GM18502 (cell line): ENCODE measurements at regions not wholly inside any gene's neighbourhood (a gene's known extent, or its start where the extent isn't known, plus 50 kb on each side); places are given as distances from the start of the nearest gene placed in this dataset.

Source experiments
- ATAC-seq: cut with Tn5 transposase; IDR thresholded peaks from one replicate; pipeline ENCODE4 v1.9.1; 2021; ENCODE audit warnings: mild to moderate bottlenecking; ENCODE audit not compliant: unreplicated experiment, poor library complexity

DNA sequence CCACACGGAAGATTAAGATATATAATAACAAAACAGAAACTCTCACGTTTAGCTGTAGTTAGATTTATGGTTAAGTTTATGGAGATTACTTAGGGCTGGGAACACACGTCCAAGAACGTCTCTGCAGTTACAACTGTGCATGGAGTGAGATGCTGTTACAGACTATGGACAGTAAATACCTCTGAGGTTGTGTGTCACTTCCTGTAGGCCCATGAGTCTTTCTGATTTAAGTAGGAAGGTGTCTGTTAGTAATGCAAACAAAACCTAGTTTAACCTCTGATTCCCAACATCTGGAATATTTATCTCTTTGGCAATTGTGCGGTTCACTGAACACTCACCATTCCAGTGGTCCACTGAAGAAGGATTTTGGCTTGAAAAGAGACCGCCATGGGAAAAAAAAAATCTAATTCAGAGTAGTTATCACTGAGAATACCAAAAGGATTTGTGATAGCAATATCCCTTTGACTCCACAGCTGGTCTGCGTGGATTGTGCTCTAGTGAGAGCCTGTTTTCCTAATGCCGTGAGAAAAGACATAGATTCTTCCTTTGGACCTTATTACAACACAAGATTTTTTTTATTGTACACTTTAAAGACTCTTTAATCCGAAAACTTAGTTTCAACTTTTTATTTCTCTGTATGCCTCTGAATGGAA lies 478.2 kb upstream of the CITED2 start:
- no peak for ATAC-seq

DNA sequence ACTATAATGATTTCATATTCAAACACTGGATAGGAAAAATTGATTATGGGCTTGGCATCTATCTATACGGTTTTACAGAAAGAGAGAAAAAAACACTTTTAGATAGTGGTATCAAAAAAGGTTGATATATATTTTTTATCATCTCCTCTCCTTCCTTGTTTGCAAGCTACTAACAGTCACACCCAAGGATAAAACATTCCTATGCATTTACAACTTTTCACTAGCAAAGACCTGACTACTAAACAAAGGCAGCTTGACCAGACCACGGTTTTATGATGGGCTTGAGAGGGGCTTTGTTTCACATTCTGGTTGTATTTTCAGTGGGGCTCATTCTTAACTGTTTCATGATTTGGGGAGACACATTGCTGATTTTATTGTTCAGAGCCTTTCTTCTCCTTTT lies 477.6 kb upstream of the CITED2 start:
- no peak for ATAC-seq

DNA sequence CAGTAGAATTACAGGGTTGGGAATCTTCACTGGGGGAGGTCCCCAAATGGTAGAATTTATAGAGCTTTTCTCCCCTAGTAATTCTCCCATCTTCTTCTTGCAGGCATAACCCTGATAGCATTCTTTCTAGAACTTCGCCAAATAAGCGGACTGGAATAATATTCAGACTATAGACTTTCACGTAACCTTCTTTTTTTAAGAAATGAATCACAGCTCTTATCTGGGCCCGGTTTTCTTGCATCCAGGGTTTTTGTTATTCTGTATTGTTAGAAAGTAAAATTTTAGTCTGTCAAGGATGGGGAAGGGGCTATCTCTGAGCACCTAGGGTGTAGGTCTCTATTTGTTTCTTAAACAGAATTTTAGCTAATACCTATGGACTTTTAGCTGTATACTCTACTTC lies 476.8 kb upstream of the CITED2 start:
- no peak for ATAC-seq

DNA sequence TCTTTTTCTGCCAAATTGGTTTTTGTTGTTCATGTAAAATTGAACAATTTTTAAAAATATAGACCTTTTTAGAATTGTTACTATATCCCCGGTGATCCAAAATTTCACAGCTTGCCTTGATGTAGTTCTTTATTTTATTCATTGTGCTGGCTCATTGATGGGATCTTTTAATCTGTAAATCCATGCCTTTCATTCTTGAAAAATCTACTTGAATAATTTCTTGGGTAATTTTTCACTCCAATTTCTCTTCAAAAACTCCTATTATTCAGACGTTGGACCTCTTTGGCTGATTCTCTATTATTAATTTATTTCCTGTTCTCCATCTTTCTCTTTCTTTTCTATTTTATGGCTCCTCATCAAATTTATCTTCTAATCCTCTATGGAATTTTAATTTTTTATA lies 476.1 kb upstream of the CITED2 start:
- ATAC-seq: no peak

DNA sequence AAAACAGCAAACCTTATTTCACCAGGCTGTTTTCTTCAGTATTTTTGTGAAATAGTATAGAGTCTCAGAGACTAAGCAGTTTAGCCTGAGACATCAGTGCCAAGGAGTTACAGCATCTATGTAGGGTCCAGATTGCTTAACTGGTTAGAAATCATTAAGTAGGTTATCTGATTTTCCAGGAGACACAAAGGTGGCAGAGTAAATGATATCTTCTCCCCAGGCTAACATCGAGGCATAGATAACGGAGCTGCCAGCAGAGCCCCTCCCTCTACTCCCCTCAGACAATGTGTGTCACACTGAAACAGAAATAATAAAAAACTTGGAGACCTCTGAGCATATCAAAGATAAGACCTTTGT lies 473.0 kb upstream of the CITED2 start:
- no peak for ATAC-seq

DNA sequence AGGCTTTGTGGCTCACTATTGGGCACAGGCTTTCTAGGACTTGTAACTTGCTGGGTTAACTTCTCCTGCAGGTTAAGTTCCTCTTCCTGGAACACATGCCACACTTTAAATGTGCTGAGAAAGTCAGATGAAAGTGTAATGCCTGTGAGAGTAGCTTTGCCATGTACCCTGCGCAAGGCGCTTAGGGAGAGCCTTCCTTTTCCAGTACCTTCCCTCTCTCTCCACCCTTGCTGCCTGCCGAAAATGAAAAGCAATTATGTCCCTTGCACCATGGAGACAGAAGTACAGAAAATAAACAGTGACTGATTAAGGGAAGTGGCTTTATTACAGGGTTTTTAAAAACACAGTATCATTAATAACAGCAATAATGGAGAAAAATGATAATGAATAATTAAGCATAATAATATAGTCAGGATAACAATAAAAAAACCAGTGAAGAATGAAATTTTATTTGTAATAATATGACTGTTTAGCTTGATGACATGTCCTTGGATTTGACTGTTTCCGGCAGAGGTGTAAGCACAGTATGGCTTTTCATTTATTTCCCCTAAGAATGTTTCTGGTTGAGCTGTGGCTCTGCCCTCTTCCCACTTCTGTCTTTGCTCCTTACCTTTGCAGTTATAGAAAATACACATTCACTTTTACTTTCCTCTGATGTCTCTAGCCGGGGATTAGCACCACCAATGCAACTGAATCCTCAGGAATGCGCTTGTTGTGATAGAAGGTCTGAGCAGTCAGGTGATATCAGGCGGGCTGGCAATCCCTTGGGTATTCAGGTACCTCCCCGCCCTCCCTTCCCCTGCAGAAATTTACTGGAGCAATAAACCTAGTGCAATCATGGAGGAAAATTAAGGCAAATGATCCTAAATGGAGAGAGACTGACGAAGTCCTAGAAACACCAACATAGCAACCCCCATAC lies 472.3 kb upstream of the CITED2 start:
- no peak for ATAC-seq

DNA sequence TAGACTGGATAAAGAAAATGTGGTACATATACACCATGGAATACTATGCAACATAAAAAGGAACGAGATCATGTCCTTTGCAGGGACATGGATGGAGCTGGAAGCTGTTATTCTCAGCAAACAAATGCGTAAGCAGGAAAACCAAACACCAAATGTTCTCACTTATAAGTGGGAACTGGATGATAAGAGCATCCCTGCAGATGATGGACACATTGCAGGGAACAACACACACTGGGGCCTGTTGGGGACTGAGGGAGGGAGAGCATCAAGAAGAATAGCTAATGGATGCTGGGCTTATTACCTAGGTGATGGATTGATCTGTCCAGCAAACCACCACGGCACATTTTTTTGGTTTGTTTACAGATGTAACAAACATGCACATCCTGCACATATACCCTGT lies 470.5 kb upstream of the CITED2 start:
- no peak for ATAC-seq

DNA sequence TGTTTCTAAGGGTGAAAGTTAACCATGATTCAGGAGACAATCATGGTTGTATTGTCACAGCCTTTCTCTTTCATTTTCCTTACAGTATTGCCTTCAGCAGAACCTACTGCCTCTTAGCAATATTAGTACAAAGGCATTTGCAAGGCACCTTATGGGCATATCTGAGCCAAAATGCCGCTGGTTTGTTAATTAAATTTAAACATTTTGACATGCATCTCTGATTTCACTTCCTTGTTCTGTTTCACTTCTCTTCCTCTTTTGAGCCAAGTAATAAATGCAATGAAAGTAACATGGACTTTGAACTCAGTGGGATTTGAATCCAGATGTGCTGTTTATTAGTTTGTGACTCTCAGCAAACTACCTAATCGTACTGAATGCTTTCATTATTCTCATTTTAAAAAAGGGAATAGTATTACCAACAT lies 467.4 kb upstream of the CITED2 start:
- ATAC-seq: peak; percentile 87

DNA sequence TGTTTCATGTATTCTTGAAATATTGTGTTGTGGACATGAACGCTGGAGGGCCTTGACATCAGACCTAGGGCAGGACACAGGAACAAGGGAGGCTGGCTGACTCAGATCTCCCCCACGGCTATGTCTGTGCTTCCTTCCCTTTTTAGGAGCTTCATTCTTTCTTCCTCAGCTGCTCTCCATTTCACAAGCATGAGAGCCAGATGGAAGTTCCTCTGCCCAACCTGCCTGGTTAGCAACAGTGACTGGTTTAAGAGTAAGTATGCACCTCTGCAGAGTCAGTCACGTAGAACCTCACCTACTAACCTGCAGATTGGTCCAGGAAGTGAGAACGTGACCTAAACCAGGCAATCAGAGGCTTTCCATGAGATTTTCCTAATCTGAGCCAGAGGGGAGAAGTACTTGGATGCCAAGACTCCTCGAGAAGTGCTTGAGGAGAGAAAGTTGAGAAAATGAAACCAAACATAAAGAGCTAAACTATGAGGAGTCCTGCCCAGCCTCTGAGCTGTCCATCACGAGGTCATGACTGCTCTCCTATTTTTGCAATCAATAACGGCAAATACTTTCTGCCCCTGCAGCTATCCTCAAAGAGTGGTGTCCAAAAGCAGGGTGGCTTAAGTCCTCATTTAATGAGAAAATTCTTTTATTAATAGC lies 465.2 kb upstream of the CITED2 start:
- ATAC-seq: no peak

DNA sequence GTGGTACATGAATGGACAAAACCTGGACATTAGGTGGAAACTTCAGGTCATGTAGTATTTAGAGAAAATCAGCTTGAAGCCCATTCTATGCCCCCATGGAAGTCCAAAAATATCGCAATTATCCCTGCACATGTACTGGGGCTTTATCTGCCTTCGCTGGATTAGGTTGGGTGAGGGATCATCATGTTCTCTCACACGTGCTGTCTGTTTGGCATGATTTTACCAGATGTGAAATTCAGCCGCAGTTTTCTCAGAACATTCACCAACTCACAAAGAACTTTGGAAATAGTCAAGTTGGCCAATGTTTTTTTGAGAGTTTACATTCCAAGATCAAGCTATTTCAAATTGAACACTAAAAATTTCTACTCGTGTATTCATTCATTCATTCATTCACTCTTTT lies 459.8 kb upstream of the CITED2 start:
- ATAC-seq: no peak

DNA sequence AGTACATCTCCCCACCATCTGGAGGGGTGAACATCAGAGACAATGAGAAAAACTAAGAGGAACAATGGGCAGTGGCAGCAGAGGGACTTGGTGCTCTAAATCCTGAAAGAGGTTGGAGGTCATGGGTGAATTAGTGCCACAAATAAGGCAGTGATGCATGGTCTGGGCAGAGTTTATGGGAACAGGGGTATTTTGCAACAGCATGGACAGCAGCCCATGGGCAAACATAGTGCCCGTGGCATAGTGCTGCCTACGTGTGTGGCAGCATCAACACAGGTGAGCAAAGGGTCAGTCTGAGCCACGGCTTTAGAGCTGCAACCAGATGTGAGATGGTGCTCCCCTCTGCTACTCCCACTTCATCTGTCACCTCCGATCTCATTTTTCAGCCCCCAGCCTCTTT lies 459.1 kb upstream of the CITED2 start:
- no peak for ATAC-seq

DNA sequence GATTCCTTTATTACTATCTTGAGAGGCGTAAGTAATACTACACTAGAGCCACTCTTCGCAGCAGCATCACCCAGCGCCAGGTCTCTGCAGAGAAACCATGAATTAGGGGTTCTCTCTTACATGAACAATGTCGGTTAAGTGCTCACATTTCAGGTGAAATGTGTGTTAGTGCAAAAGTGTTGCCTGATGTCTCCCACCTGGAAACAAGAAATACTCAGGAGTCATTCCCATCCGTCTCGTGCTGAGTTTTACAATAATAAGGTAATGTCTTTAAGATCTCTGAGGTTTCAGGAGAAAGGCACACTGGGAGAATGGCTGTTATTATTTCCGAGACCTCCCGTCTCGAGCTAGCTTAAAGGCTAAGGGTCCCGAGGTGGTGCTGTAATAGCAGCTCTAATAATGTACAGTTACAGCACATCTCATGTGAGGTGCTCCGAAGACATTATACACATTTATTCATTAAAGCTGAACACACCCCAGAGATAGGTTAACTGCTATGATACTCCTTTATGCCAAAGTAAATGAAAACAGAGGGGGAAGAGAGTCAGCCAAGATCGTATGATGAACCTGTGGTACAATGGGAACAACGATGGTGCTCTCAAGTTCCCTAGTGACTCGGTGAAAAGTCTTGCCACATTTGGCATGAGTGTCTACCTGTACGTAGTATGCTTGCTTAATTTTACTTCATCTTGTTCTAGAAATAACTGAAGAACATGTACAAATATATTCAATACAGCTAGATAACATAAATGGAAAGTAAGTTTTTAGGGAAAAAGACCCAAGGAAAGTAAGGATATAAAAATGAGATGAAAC lies 458.3 kb upstream of the CITED2 start:
- ATAC-seq: no peak

DNA sequence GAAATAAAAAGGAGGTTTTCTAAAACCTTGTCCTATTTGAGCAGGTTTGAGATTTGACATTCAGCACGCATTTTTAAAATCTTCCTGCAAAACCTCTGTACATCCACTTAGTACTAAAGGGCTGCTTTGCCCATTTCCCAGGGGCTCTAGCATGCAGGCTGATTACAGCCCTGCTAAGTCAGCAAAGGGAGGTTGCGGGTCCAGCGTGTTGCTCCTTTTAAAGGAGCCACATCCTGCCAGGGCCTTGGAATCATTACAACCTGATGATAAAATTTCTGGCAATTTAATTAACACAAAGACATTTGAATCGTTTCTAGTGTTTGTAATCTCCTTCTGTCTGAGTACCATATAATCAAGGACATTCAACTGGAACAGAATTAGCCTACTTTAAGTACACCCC lies 455.1 kb upstream of the CITED2 start:
- no peak for ATAC-seq

DNA sequence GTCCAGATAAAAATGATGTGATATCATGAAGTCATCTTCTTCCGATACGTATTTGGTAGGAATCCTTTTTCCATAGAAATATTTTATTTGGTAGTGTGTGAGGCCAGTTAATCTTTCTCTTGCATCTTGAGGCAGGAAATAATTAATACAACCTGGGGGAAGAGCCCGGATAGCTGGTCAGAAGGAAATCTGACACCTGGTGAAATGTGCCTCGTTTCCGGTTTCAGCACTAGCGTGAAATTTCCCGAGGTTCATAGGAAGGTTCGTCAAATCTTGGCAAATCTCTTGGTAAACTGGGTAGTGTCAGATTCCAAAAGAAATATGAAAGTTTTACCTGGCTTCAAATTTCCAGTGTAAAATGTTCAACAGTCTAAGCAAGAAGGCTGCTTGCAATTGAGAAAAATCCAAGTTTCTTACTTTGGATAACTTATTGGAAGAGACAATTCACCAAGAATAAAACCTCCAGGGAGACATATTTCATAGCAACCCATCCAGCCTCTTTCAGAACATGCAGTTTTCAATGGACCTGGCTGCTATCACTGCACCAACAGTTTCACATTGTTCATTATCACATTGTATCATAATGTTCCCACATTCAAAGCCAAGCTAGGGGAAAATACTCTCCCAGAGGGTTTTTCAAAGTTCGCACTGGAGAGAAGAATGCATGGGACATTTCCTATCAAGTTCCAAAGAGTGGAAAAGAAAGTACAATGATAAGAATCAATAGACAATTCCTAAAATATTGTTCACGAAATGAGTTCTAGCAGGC lies 454.5 kb upstream of the CITED2 start:
- no peak for ATAC-seq

DNA sequence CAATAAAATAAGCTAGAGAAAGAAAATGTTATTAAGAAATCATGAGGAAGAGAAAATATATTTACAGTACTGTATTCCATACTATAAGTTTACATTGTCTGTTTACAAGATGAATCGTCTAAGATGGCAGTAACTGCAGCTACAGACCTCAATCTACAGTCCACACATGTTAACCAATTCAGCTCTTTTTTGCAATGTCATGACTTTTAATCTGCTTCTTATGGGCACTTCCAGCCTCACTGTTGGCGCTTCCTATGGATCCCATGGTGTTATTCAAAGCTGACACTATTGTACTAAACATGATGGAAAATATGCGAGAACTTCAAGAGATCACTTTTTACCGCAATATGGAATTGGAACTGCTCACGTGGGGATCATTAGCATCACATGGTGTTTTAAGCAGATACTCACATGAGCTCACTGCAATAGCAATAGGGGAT lies 451.5 kb upstream of the CITED2 start:
- ATAC-seq: no peak

DNA sequence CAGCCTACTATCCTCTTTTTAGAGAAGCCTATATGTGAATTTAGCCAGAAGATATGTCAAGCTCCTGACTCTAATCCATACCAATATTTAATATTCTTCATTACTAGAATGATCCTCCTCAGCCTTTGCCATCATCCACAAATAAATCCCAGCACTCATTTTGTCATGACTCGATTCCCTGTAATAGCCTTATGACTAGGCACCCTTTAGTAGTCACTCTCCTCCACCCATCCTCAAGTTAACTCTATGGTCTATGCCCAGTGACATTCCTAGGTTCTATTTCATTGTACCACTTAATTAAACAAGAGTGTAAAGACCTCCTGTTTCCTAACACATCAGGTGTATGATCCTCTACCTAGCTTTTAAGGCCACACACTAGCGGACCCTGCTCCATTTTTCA lies 450.4 kb upstream of the CITED2 start:
- no peak for ATAC-seq

DNA sequence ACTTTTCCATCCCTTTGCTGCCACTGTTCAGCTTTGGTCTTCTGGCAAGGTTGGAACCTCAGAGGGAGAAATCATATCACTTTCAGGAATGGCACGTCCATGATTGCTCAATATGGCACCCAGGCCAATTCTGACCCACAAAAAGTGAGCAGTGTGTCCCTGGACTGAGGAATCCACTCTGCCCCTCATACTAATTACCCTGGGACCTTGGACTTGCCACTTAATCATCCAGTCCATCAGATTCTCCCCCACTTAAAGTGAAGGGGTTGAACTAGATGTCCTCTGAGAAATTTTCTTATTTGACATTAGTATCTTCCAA lies 449.3 kb upstream of the CITED2 start:
- ATAC-seq: no peak

DNA sequence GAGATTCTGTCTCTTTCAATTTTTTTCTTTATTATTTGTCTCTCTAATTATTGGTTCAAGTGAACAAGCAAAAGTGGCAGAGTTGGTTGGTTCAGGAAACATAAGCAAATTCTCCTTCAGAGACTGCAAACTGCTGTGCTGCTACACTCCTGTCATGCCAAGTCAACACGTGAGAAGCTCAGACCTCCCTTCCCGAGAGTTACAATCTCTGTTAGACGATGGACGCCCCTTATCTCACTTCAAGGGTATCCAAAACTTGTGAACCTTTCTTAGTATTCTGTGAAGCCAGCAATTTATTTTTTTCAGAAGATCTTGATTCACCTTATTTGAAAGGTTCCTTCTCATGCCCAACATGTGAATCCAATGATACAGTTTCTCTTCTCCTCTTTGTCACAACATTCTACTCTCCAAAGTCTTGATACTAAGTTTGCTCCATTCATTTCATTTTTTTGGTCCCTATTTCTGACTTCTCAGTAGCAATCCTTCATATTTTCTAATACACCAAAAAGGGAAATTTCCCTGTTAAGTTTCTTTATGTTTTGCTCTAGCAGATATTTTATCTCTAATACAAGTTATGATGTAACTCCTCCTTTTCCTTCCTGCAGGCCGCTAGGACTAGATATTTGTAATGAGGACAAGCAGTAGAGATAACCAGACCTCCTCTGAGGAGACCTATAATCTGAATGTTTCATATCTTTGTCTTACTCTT lies 448.8 kb upstream of the CITED2 start:
- ATAC-seq: no peak

DNA sequence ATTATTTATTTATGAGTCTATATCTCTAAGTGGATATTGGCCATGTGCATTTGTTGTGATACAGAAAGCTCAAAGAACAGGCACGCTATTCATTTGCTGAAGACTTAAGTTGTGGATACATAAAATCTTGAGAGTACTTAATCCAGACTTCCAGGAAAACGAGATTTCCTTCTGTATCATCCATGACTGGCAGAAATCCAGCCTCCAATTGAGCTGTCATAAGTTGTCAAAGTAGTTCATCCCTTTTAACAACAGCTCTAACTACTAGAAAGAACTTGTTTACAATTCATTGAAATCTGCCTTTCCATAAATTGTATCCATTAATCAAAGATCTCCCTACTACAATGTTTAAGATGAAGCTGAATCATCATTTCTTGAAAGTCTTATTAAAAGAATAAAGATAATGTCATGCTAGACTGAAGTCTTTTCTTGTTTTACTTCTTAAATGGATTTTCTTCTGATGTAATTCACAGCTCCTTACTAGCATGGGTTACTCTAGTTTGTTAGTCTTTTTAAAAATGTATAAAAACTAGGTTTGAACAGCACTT lies 447.3 kb upstream of the CITED2 start:
- no peak for ATAC-seq
